Activated T-helper 1 cell treated with anti-CD3 and anti-CD28 coated beads, Interleukin-12 subunit alpha, Interleukin-12 subunit beta, Interleukin-2, Interleukin-4 antibody, amounts not matched to agents 30 ng/mL and 10 ng/mL and 1 ng/mL, durations not matched to agents 14 hours and 24 hours and 36 hours (primary cell): ENCODE measurements at regions not wholly inside any gene's neighbourhood (a gene's known extent, or its start where the extent isn't known, plus 50 kb on each side); places are given as distances from the start of the nearest gene placed in this dataset.
"Not testable (repeated sequence)": the region's sequence is repeated elsewhere in the genome, so short reads cannot be mapped to it uniquely, and the experiment has no call there.

Experiments used
- DNase-seq: peaks from one replicate; pipeline ENCODE4 v3.0.0; 2021; ENCODE audit warnings: low spot score
- H3K27ac Mint-ChIP-seq: one replicate; pipeline ENCODE4 v1.8.0; 2021; ENCODE audit warnings: mild to moderate bottlenecking, mixed read lengths
- H3K27me3 Mint-ChIP-seq: one replicate; pipeline ENCODE4 v1.8.0; 2022; ENCODE audit warnings: mild to moderate bottlenecking, moderate library complexity, mixed read lengths; ENCODE audit not compliant: insufficient read depth
- H3K36me3 Mint-ChIP-seq: one replicate; pipeline ENCODE4 v1.8.0; 2021; ENCODE audit warnings: low read depth, mixed read lengths
- H3K4me1 Mint-ChIP-seq: one replicate; pipeline ENCODE4 v1.8.0; 2021; ENCODE audit warnings: low read depth, mixed read lengths
- H3K4me3 Mint-ChIP-seq: one replicate; pipeline ENCODE4 v1.8.0; 2021; ENCODE audit warnings: mild to moderate bottlenecking, moderate library complexity, mixed read lengths
- H3K9me3 Mint-ChIP-seq: one replicate; pipeline ENCODE4 v1.8.0; 2021; ENCODE audit warnings: mixed read lengths
- intact Hi-C: fragments of 100-400 bp; cut with micrococcal nuclease; formaldehyde crosslinking; loops from one replicate; pipeline ENCODE4 v1.15.1; 2024

DNA sequence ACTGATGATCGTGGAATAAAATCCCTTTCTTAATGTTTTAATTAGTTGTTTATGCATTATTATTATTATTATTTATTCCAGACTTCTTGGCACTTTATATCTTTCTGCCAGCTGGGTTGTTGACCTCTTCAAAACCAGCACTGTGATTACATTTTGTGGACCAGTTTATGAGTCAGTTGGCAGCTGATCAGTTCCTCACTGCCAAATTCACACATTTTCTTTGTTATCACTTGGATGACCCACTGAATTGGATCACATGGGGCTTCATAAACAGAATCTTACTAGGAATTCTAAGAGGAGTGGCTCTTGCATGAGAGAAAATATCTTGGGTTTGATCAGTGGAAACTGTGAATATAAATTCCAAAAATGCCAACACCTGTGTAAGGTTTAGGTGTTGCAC, 321.8 kb upstream of the SPRED2 start:
- H3K36me3 Mint-ChIP-seq: no peaks in the 10 kb centered on the region
- no peak for DNase-seq
- no peak overlapping the region for H3K4me3 Mint-ChIP-seq
- no peak overlapping the region for H3K27ac Mint-ChIP-seq
- H3K4me1 Mint-ChIP-seq: no peaks in the 10 kb centered on the region
- no peaks in the 10 kb centered on the region for H3K27me3 Mint-ChIP-seq
- H3K9me3 Mint-ChIP-seq: peaks cover 9% of the 10 kb centered on the region
- intact Hi-C loops: no loop called here

GRCh38 chr2:65751408-65751807, 319.0 kb upstream of the SPRED2 start:
- Mint-ChIP-seq H3K9me3 (no peaks in the 10 kb centered on the region), H3K4me1 (no peaks in the 10 kb centered on the region), H3K4me3 (no peak overlapping the region), H3K36me3 (no peaks in the 10 kb centered on the region), H3K27ac (no peak overlapping the region), H3K27me3 (no peaks in the 10 kb centered on the region)
- DNase-seq: no peak
- intact Hi-C loops: no loop called here

- intact Hi-C loops: no loop called here
- no peaks in the 10 kb centered on the region for H3K4me1 Mint-ChIP-seq
- no peaks in the 10 kb centered on the region for H3K36me3 Mint-ChIP-seq
- no peak for DNase-seq
- H3K27me3 Mint-ChIP-seq: peaks cover 3% of the 10 kb centered on the region
- H3K4me3 Mint-ChIP-seq: no peak overlapping the region
- no peaks in the 10 kb centered on the region for H3K9me3 Mint-ChIP-seq
- H3K27ac Mint-ChIP-seq: no peak overlapping the region
Observed at GRCh38 chr2:65749545-65749944, 317.1 kb upstream of the SPRED2 start.

DNA sequence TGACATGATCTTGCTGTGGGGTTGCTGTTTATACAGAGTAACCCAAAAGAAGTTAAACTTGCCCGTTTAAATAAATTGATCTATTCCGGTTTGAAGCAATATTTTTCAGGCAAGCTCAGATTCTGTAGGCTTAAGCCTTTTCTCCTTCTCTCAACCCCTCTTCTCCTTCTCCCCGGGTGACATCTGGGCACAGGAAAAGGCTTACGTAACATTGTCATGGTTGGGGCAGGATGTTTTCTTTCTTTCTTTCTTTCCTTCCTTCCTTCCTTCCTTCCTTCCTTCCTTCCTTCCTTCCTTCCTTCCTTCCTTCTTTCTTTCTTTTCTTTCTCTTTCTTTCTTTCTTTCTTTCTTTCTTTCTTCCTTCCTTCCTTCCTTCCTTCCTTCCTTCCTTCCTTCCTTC, 315.5 kb upstream of the SPRED2 start:
- H3K27me3 Mint-ChIP-seq, H3K36me3 Mint-ChIP-seq, intact Hi-C loops, H3K27ac Mint-ChIP-seq, DNase-seq, H3K9me3 Mint-ChIP-seq, H3K4me1 Mint-ChIP-seq, H3K4me3 Mint-ChIP-seq: not testable (repeated sequence)

GRCh38 chr2:65746931-65747675, 314.7 kb upstream of the SPRED2 start:
- peaks cover 6% of the 10 kb centered on the region for H3K27me3 Mint-ChIP-seq

DNA sequence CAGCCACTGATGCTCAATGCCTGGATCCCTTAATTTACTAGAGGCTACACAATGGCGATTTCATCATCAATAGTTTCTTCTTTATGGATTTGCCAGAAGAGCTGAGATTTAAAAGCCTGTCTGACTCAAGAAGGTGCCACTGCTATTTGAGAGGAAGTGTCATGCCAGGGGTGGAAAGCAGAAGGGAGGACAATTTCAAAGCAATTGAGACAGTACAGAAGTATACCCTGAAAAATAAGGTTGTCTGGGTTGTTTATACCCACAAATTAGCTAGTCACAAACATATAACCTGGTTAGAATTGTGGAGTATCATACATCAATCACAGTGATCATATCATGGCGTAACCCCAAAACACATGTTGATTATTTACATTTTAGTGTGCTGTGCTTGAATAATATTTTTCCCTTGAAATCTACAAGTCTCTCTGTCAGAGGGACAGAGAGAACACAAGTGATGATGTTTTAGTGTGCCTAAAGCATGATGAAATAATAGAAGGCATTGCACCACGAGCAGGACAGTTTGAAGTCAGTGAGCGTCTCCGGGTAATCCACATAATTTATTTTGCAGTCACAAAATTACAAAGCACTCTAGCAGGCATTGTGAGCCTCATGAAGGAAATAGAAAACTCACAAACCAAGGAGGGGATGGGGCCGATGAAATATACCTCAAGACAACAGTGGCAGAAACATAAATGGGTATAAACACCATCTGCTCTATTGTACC, 312.2 kb upstream of the SPRED2 start:
- no peak overlapping the region for H3K27ac Mint-ChIP-seq
- H3K4me1 Mint-ChIP-seq: no peaks in the 10 kb centered on the region
- no peaks in the 10 kb centered on the region for H3K36me3 Mint-ChIP-seq
- H3K27me3 Mint-ChIP-seq: peaks cover 6% of the 10 kb centered on the region
- no peak overlapping the region for H3K4me3 Mint-ChIP-seq
- no peaks in the 10 kb centered on the region for H3K9me3 Mint-ChIP-seq
- intact Hi-C loops: no loop called here
- no peak for DNase-seq

More at GRCh38 chr2:65746931-65747675, 314.7 kb upstream of the SPRED2 start:
- H3K36me3 Mint-ChIP-seq: no peaks in the 10 kb centered on the region
- no peaks in the 10 kb centered on the region for H3K4me1 Mint-ChIP-seq
- H3K27ac Mint-ChIP-seq: no peak overlapping the region
- intact Hi-C loops: no loop called here
- no peaks in the 10 kb centered on the region for H3K9me3 Mint-ChIP-seq
- DNase-seq: no peak
- no peak overlapping the region for H3K4me3 Mint-ChIP-seq

DNA sequence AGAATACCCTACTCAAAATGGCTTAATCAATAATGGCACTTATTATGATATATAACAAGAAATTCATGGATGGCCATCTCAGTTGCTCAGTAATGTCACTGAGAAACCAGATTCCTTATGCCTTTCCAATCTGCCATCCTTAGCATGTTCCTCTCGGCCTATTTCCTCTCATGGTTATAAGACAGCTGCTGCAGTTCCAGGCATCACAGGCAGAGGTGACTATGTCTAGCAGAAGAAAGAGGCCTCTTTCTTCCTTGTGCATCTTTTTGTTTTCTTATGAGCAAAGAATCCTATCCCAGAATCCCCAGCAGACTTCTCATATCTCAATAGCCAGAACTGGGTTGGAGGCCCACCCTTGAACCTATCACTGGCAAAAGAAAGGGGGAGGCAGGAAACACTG, 310.6 kb upstream of the SPRED2 start:
- H3K36me3 Mint-ChIP-seq: no peaks in the 10 kb centered on the region
- H3K9me3 Mint-ChIP-seq: no peaks in the 10 kb centered on the region
- H3K4me1 Mint-ChIP-seq: no peaks in the 10 kb centered on the region
- H3K4me3 Mint-ChIP-seq: no peak overlapping the region
- H3K27me3 Mint-ChIP-seq: peaks cover 6% of the 10 kb centered on the region
- intact Hi-C loops: no loop called here
- no peak for DNase-seq
- H3K27ac Mint-ChIP-seq: no peak overlapping the region

DNA sequence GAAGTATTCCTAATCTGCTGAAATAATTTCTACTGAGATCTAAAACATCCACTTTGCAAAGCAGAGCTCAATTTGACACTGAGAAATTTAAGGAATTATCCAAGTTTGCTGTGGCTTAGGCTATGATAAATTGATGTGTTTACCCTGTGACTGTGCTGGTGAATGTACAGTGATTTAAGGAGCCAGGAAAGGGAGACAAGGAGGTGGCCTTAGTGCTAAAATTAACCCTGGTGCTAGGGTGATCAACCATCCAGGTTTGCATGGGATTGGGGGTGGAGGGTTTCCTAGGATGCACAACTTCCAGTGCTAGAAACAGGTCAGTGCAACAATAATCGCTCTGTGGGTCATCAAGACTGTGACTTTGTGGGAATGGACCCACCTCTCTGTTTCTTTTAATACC, 307.5 kb upstream of the SPRED2 start:
- Mint-ChIP-seq H3K4me1 (no peaks in the 10 kb centered on the region), H3K27me3 (peaks cover 6% of the 10 kb centered on the region)
- intact Hi-C loops: no loop called here

DNA sequence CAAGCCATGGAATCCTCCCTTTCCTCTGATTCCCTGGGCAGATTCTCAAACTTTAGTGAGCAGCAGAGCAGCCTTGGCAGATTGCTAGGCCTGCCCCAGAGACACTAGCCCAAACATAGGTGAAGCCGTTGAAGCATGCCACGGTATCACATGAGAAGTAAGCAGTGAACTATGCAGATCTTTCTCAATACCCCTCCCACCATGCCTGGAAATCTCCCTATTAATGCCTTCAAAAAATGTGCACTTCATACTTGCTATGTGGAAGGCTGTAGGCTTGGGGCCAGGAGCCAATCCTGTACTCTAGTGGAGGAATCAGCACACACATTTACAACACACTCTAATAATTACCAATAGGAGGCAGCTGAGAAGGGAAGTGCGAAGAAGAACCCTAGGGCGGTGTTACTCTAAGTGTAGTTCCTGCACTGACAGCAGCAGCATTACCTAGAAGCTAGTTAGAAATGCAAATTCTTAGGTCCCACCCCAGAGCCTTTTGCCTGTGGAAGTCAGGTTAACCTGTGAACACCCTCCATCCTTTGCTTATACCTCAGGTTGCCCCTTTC, 305.1 kb upstream of the SPRED2 start:
- Mint-ChIP-seq H3K4me3 (no peak overlapping the region), H3K27ac (no peak overlapping the region), H3K4me1 (no peaks in the 10 kb centered on the region), H3K9me3 (no peaks in the 10 kb centered on the region), H3K36me3 (no peaks in the 10 kb centered on the region), H3K27me3 (peaks cover 4% of the 10 kb centered on the region)
- DNase-seq: no peak
- intact Hi-C loops: no loop called here

More for the DNA sequence above, 307.5 kb upstream of the SPRED2 start:
- DNase-seq: no peak
- H3K36me3 Mint-ChIP-seq: no peaks in the 10 kb centered on the region
- H3K4me3 Mint-ChIP-seq: no peak overlapping the region
- H3K9me3 Mint-ChIP-seq: no peaks in the 10 kb centered on the region
- H3K27ac Mint-ChIP-seq: no peak overlapping the region

- Mint-ChIP-seq H3K36me3 (no peaks in the 10 kb centered on the region), H3K4me3 (no peak overlapping the region), H3K27ac (no peak overlapping the region), H3K9me3 (no peaks in the 10 kb centered on the region), H3K27me3 (peaks cover 2% of the 10 kb centered on the region), H3K4me1 (no peaks in the 10 kb centered on the region)
- no peak for DNase-seq
- intact Hi-C loops: no loop called here
Observed at GRCh38 chr2:65731476-65731875, 299.1 kb upstream of the SPRED2 start.

DNA sequence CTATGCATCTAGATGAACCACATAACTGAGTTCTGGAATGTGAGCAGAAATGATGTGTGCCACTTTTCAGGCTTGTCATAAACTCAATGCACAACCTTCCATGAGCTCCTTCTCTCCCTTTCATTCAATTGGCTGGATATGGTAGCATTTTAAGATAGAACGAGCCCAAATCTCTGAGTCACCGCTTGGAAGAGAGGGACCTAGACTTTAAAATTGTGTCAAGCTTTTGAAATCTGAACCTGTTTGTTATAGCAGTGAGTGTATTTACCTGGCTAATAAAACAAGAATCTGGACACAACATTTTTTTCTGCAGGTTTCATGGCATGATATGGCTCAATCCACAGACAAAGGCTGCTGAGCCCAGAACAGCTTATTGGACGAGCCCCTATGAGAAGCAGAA, 297.8 kb upstream of the SPRED2 start:
- intact Hi-C loops: no loop called here
- no peak overlapping the region for H3K27ac Mint-ChIP-seq
- H3K27me3 Mint-ChIP-seq: peaks cover 2% of the 10 kb centered on the region
- H3K9me3 Mint-ChIP-seq: no peaks in the 10 kb centered on the region
- DNase-seq: no peak
- no peaks in the 10 kb centered on the region for H3K4me1 Mint-ChIP-seq
- no peak overlapping the region for H3K4me3 Mint-ChIP-seq
- no peaks in the 10 kb centered on the region for H3K36me3 Mint-ChIP-seq

GRCh38 chr2:65729246-65729645, 296.8 kb upstream of the SPRED2 start:
- intact Hi-C loops: no loop called here
- Mint-ChIP-seq H3K27ac (no peak overlapping the region), H3K27me3 (no peaks in the 10 kb centered on the region), H3K4me3 (no peak overlapping the region), H3K9me3 (no peaks in the 10 kb centered on the region), H3K4me1 (no peaks in the 10 kb centered on the region), H3K36me3 (no peaks in the 10 kb centered on the region)
- DNase-seq: no peak

DNA sequence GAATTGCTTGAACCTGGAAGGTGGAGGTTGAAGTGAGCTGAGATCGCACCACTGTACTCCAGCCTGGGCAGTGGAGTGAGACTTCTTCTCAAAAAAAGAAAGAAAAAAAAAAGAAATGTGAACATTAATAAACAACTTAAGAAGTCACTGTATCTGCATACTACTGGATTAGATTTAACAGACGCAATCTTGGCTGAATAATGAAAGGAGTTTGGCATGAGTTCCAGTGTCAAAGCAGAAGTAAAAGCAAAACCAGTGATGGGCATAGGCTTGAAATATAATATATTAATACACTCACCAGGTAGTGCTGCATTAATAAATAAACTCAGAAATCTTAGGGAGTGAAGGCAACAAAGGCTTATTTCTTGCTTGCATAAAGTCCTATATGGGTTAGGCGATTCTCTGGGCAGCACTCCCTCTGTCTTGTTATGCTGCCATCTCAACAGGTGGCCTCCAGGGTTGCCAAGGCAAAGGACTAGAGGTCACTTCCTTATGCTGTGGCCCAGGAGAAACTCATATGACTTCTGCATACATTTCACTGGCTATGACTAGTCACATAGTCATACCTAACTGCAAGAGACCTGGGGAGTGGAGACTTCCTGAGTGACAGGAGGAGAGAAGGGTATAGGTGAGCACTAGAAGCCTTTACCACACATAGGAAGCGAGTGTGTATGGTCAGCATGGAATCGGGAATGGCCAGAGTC, 296.2 kb upstream of the SPRED2 start:
- no peaks in the 10 kb centered on the region for H3K36me3 Mint-ChIP-seq
- H3K9me3 Mint-ChIP-seq: no peaks in the 10 kb centered on the region
- no peaks in the 10 kb centered on the region for H3K27me3 Mint-ChIP-seq
- no peaks in the 10 kb centered on the region for H3K4me1 Mint-ChIP-seq
- H3K4me3 Mint-ChIP-seq: no peak overlapping the region
- H3K27ac Mint-ChIP-seq: no peak overlapping the region
- intact Hi-C loops: no loop called here
- DNase-seq: no peak
